ENCODE measurements at regions not wholly inside any gene's neighbourhood (a gene's known extent, or its start where the extent isn't known, plus 50 kb on each side); places are given as distances from the start of the nearest gene placed in this dataset.

GRCh38 chr2:138439733-138440132, 61.8 kb upstream of the SPOPL start:
- Mint-ChIP-seq H3K27me3 (ENCODE audit: unreplicated experiment) (no peaks in the 10 kb centered on the region), H3K4me1 (ENCODE audit: unreplicated experiment) (peaks cover 3% of the 10 kb centered on the region), H3K27ac (ENCODE audit: unreplicated experiment) (no peak overlapping the region), H3K36me3 (ENCODE audit: low read depth, unreplicated experiment) (no peaks in the 10 kb centered on the region), H3K4me3 (ENCODE audit: unreplicated experiment) (no peak overlapping the region), H3K9me3 (ENCODE audit: unreplicated experiment) (no peaks in the 10 kb centered on the region)
- no peak for DNase-seq (ENCODE audit: low spot score)
- TF ChIP-seq CTCF (IDR thresholded peaks at IDR 0.05; ENCODE audit: unreplicated experiment), result no peak

- no peaks in the 10 kb centered on the region for H3K27me3 Mint-ChIP-seq (ENCODE audit: unreplicated experiment)
- H3K4me3 Mint-ChIP-seq (ENCODE audit: unreplicated experiment), result no peak overlapping the region
- TF ChIP-seq CTCF (IDR thresholded peaks at IDR 0.05; ENCODE audit: unreplicated experiment), result no peak
- H3K9me3 Mint-ChIP-seq (ENCODE audit: unreplicated experiment), result no peaks in the 10 kb centered on the region
- peaks cover 5% of the 10 kb centered on the region for H3K4me1 Mint-ChIP-seq (ENCODE audit: unreplicated experiment)
- no peak overlapping the region for H3K27ac Mint-ChIP-seq (ENCODE audit: unreplicated experiment)
- DNase-seq (ENCODE audit: low spot score), result no peak
- no peaks in the 10 kb centered on the region for H3K36me3 Mint-ChIP-seq (ENCODE audit: low read depth, unreplicated experiment)
Observed at GRCh38 chr2:138440759-138441158, 60.8 kb upstream of the SPOPL start.

- Mint-ChIP-seq H3K4me3 (ENCODE audit: unreplicated experiment) (no peak overlapping the region), H3K9me3 (ENCODE audit: unreplicated experiment) (no peaks in the 10 kb centered on the region), H3K27ac (ENCODE audit: unreplicated experiment) (no peak overlapping the region), H3K27me3 (ENCODE audit: unreplicated experiment) (no peaks in the 10 kb centered on the region), H3K4me1 (ENCODE audit: unreplicated experiment) (peaks cover 13% of the 10 kb centered on the region), H3K36me3 (ENCODE audit: low read depth, unreplicated experiment) (no peaks in the 10 kb centered on the region)
- no peak for TF ChIP-seq CTCF (IDR thresholded peaks at IDR 0.05; ENCODE audit: unreplicated experiment)
- DNase-seq (ENCODE audit: low spot score), result no peak
Observed at GRCh38 chr2:138441916-138442315, 59.7 kb upstream of the SPOPL start.

GRCh38 chr2:138444411-138444810, 57.2 kb upstream of the SPOPL start:
- DNase-seq (ENCODE audit: low spot score), result no peak
- Mint-ChIP-seq H3K9me3 (ENCODE audit: unreplicated experiment) (no peaks in the 10 kb centered on the region), H3K4me3 (ENCODE audit: unreplicated experiment) (no peak overlapping the region), H3K4me1 (ENCODE audit: unreplicated experiment) (peaks cover 32% of the 10 kb centered on the region), H3K36me3 (ENCODE audit: low read depth, unreplicated experiment) (no peaks in the 10 kb centered on the region), H3K27ac (ENCODE audit: unreplicated experiment) (no peak overlapping the region), H3K27me3 (ENCODE audit: unreplicated experiment) (no peaks in the 10 kb centered on the region)
- TF ChIP-seq CTCF (IDR thresholded peaks at IDR 0.05; ENCODE audit: unreplicated experiment), result no peak

- Mint-ChIP-seq H3K4me3 (ENCODE audit: unreplicated experiment) (no peak overlapping the region), H3K27me3 (ENCODE audit: unreplicated experiment) (no peaks in the 10 kb centered on the region), H3K4me1 (ENCODE audit: unreplicated experiment) (peaks cover 32% of the 10 kb centered on the region), H3K36me3 (ENCODE audit: low read depth, unreplicated experiment) (no peaks in the 10 kb centered on the region), H3K27ac (ENCODE audit: unreplicated experiment) (no peak overlapping the region), H3K9me3 (ENCODE audit: unreplicated experiment) (no peaks in the 10 kb centered on the region)
- no peak for TF ChIP-seq CTCF (IDR thresholded peaks at IDR 0.05; ENCODE audit: unreplicated experiment)
- DNase-seq (ENCODE audit: low spot score), result no peak
Observed at GRCh38 chr2:138445227-138445626, 56.3 kb upstream of the SPOPL start.

Data from endothelial cell (in vitro differentiated cells).